CD4-positive, alpha-beta T cell (primary cell): ENCODE measurements at regions not wholly inside any gene's neighbourhood (a gene's known extent, or its start where the extent isn't known, plus 50 kb on each side); places are given as distances from the start of the nearest gene placed in this dataset.

Experiments
- ATAC-seq: fragments of 200-7000 bp; cut with Tn5 transposase; one replicate; pipeline ENCODE4 v1.10.0; 2022; ENCODE audit warnings: mild to moderate bottlenecking; ENCODE audit not compliant: poor library complexity
- CTCF ChIA-PET: fragments of 350-600 bp; sonication (Branson Sonifier 250); formaldehyde crosslinking; loops from one replicate; lab custom pipeline; 2021; ENCODE audit warnings: antibody characterized with exemption, inconsistent platforms; lab: Charles Lee
- POLR2A ChIA-PET: fragments of 350-600 bp; sonication (Branson Sonifier 250); formaldehyde crosslinking; loops from one replicate; lab custom pipeline; 2021; ENCODE audit warnings: antibody characterized with exemption, inconsistent platforms; lab: Charles Lee
- DNase-seq, 14 experiments: peaks; one replicate each; pipeline ENCODE4 v3.0.0-alpha.2; 2013 to 2020; ENCODE audit warnings: mixed read lengths in 2 of 14
- H3K27ac ChIP-seq, 2 donors: one replicate each; pipeline versions ENCODE4 v1.5.1 to v1.7.0; 2013; ENCODE audit warnings: low read length in 2 of 2, low read depth in 1 of 2, mild to moderate bottlenecking in 1 of 2
- H3K27me3 ChIP-seq, 2 experiments: 1 replicate in 1 of 2; 2 replicates in 1 of 2; pipeline versions ENCODE4 v1.6.1 to v1.7.0; 2013; ENCODE audit warnings: low read length in 2 of 2, control low read depth in 1 of 2, mild to moderate bottlenecking in 1 of 2, moderate library complexity in 1 of 2; ENCODE audit not compliant: insufficient read depth in 2 of 2, control insufficient read depth in 1 of 2
- H3K36me3 ChIP-seq: one replicate; pipeline ENCODE4 v1.6.1; 2013; ENCODE audit warnings: low read length, control low read depth; ENCODE audit not compliant: insufficient read depth
- H3K4me1 ChIP-seq: one replicate; pipeline ENCODE4 v1.6.1; 2013; ENCODE audit warnings: low read length, control low read depth; ENCODE audit not compliant: insufficient read depth
- H3K4me3 ChIP-seq: one replicate; pipeline ENCODE4 v1.5.1; 2013; ENCODE audit warnings: mild to moderate bottlenecking, low read length, moderate library complexity
- H3K9me3 ChIP-seq, 2 experiments: 1 replicate in 1 of 2; 2 replicates in 1 of 2; pipeline versions ENCODE4 v1.6.1 to v1.7.0; 2013; ENCODE audit warnings: low read length in 2 of 2, mild to moderate bottlenecking in 2 of 2, control low read depth in 1 of 2, moderate library complexity in 1 of 2; ENCODE audit not compliant: control insufficient read depth in 1 of 2, insufficient read depth in 1 of 2
- H3K27ac Mint-ChIP-seq: one replicate; pipeline ENCODE4 v1.8.0; 2020; ENCODE audit warnings: mixed read lengths
- H3K27me3 Mint-ChIP-seq: one replicate; pipeline ENCODE4 v1.8.0; 2021; ENCODE audit warnings: mixed read lengths
- H3K36me3 Mint-ChIP-seq: one replicate; pipeline ENCODE4 v1.8.0; 2021; ENCODE audit warnings: low read depth, mixed read lengths
- H3K4me1 Mint-ChIP-seq: one replicate; pipeline ENCODE4 v1.8.0; 2021; ENCODE audit warnings: low read depth, mixed read lengths
- H3K4me3 Mint-ChIP-seq: one replicate; pipeline ENCODE4 v1.8.0; 2020; ENCODE audit warnings: mild to moderate bottlenecking, mixed read lengths
- H3K9me3 Mint-ChIP-seq: one replicate; pipeline ENCODE4 v1.8.0; 2020; ENCODE audit warnings: mixed read lengths
- CTCF ChIP-seq: fragments of 200-600 bp; IDR thresholded peaks from one replicate; pipeline ENCODE4 v1.8.0; 2022; ENCODE audit warnings: antibody characterized with exemption, mild to moderate bottlenecking
- intact Hi-C, 2 experiments: fragments of 100-400 bp; cut with DNase I in 1 of 2; cut with micrococcal nuclease in 1 of 2; formaldehyde crosslinking; loops; one replicate each; pipeline versions ENCODE4 v1.15.1 to v1.9.0; 2023 to 2025; cut with DNase I, micrococcal nuclease

- DNase-seq (no peak), ATAC-seq (no peak)
- H3K27ac Mint-ChIP-seq, result no peak overlapping the region
- H3K27ac ChIP-seq, result no peak overlapping the region
- no peaks in the 10 kb centered on the region for H3K9me3 ChIP-seq
- TF ChIP-seq CTCF, result no peak
- H3K36me3 Mint-ChIP-seq, result no peaks in the 10 kb centered on the region
- ChIA-PET CTCF (no interaction called here), POLR2A (no interaction called here)
- no peaks in the 10 kb centered on the region for H3K27me3 ChIP-seq
- no peaks in the 10 kb centered on the region for H3K27me3 Mint-ChIP-seq
- no peaks in the 10 kb centered on the region for H3K9me3 Mint-ChIP-seq
- H3K4me1 ChIP-seq, result peaks cover 17% of the 10 kb centered on the region
- no peak overlapping the region for H3K4me3 Mint-ChIP-seq
- no peak overlapping the region for H3K4me3 ChIP-seq
- intact Hi-C loops, result no loop called here
- peaks cover 22% of the 10 kb centered on the region for H3K4me1 Mint-ChIP-seq
- no peaks in the 10 kb centered on the region for H3K36me3 ChIP-seq
Observed at GRCh38 chr7:115226410-115226809, 304.5 kb downstream of the MDFIC start.

- Mint-ChIP-seq H3K27me3 (no peaks in the 10 kb centered on the region), H3K36me3 (no peaks in the 10 kb centered on the region), H3K9me3 (no peaks in the 10 kb centered on the region), H3K4me1 (peaks cover 15% of the 10 kb centered on the region), H3K27ac (no peak overlapping the region), H3K4me3 (no peak overlapping the region)
- Histone ChIP-seq H3K9me3 (no peaks in the 10 kb centered on the region), H3K4me1 (peaks cover 12% of the 10 kb centered on the region), H3K27me3 (no peaks in the 10 kb centered on the region), H3K27ac (no peak overlapping the region), H3K36me3 (no peaks in the 10 kb centered on the region), H3K4me3 (no peak overlapping the region)
- intact Hi-C loops, result no loop called here
- no peak for DNase-seq
- ChIA-PET POLR2A (no interaction called here), CTCF (no interaction called here)
- ATAC-seq, result no peak
- no peak for TF ChIP-seq CTCF
Observed at GRCh38 chr7:115224922-115225321, 303.0 kb downstream of the MDFIC start.

- no peaks in the 10 kb centered on the region for H3K9me3 Mint-ChIP-seq
- Histone ChIP-seq H3K4me1 (peaks cover 3% of the 10 kb centered on the region), H3K36me3 (no peaks in the 10 kb centered on the region), H3K27me3 (no peaks in the 10 kb centered on the region), H3K4me3 (no peak overlapping the region), H3K9me3 (no peaks in the 10 kb centered on the region), H3K27ac (no peak overlapping the region)
- no peaks in the 10 kb centered on the region for H3K36me3 Mint-ChIP-seq
- peaks cover 6% of the 10 kb centered on the region for H3K4me1 Mint-ChIP-seq
- intact Hi-C loops, result no loop called here
- POLR2A ChIA-PET, result no interaction called here
- H3K27ac Mint-ChIP-seq, result no peak overlapping the region
- no peaks in the 10 kb centered on the region for H3K27me3 Mint-ChIP-seq
- ATAC-seq (no peak), DNase-seq (no peak)
- CTCF ChIA-PET, result no interaction called here
- no peak for TF ChIP-seq CTCF
- H3K4me3 Mint-ChIP-seq, result no peak overlapping the region
Observed at GRCh38 chr7:115223959-115224358, 302.1 kb downstream of the MDFIC start.
